ENCODE measurements at regions not wholly inside any gene's neighbourhood (a gene's known extent, or its start where the extent isn't known, plus 50 kb on each side); places are given as distances from the start of the nearest gene placed in this dataset.

DNA sequence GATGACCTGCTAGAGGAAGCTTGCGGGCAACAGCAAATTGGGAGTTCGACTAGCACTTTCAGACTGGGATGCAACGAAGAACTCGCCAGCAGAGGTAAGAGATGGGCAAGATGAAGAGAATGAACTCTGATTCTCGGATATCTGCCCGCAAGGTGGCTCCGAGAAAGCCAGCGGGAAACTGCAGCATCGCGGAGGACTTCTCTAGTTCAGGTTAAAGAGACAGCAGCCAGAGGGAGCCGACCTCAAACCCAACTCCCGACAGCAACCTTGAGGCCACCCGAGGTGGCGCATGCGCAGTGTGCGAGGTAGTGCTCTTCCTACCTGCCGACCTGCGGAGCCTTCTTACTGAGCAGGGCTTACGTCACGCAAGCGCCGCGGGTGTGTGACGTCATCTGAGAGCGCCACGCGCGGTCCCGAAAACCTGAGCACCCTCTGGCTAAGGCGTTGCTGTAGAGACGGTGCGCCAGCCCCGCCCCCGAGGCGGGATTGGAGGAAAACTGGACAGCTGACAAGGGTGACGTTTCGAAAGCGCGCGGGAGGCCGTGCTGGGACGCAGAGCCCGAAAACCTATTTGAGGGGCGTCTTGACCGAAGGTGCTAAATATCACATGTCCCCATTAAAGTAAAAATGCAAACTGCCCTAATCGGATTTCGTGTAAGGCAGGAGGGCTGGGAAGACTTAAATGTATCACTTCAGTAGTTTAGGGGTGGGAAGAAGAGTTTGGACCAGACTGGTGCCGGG, 110.5 kb upstream of the SLC25A33 start (continued):
- TF ChIP-seq ZNF615 (CRISPR knock-in tag; IDR thresholded peaks at IDR 0.05; ENCODE audit: borderline replicate concordance) (no peak; the same call in 1 of the 2 replicates), KLF16 (CRISPR knock-in tag; IDR thresholded peaks at IDR 0.05) (peak in 1 of 2 experiments; percentile 77; a peak in 1 of 4 replicates), ZNF7 (CRISPR knock-in tag; IDR thresholded peaks at IDR 0.05) (no peak), ZNF878 (CRISPR knock-in tag; IDR thresholded peaks at IDR 0.05) (no peak), ZSCAN9 (CRISPR knock-in tag; IDR thresholded peaks at IDR 0.05; ENCODE audit: borderline replicate concordance) (no peak), ZBTB38 (CRISPR knock-in tag; IDR thresholded peaks at IDR 0.05) (no peak; the same call in 1 of the 2 replicates), SP4 (CRISPR knock-in tag; IDR thresholded peaks at IDR 0.05) (peak; percentile 90), YY1 (IDR thresholded peaks at IDR 0.05; ENCODE audit: insufficient read depth, insufficient replicate concordance, low read depth, low read length) (peak; percentile 60), XBP1 (CRISPR knock-in tag; IDR thresholded peaks at IDR 0.05) (0 out of 2 replicates have a peak, but pooled peaks have one; percentile 51), RXRA (CRISPR knock-in tag; IDR thresholded peaks at IDR 0.05) (peak; percentile 81), KLF6 (CRISPR knock-in tag; IDR thresholded peaks at IDR 0.05) (peak; percentile 73; the same call in 1 of the 2 replicates), ZNF331 (CRISPR knock-in tag; IDR thresholded peaks at IDR 0.05) (peak; percentile 86), ONECUT2 (CRISPR knock-in tag; IDR thresholded peaks at IDR 0.05) (no peak), MAFK (conservative IDR thresholded peaks at IDR 0.05 in 1 of 2, IDR thresholded peaks at IDR 0.05 in 1 of 2; ENCODE audit: low read length in 2 of 2) (no peak)
- TF ChIP-seq, protein P1, sequence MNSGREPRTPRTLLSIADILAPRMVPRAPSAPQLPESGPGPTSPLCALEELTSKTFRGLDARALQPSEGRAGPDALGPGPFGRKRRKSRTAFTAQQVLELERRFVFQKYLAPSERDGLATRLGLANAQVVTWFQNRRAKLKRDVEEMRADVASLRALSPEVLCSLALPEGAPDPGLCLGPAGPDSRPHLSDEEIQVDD (CRISPR knock-in tag; IDR thresholded peaks at IDR 0.05; ENCODE audit: borderline replicate concordance): no peak
- TF ChIP-seq, protein P2, sequence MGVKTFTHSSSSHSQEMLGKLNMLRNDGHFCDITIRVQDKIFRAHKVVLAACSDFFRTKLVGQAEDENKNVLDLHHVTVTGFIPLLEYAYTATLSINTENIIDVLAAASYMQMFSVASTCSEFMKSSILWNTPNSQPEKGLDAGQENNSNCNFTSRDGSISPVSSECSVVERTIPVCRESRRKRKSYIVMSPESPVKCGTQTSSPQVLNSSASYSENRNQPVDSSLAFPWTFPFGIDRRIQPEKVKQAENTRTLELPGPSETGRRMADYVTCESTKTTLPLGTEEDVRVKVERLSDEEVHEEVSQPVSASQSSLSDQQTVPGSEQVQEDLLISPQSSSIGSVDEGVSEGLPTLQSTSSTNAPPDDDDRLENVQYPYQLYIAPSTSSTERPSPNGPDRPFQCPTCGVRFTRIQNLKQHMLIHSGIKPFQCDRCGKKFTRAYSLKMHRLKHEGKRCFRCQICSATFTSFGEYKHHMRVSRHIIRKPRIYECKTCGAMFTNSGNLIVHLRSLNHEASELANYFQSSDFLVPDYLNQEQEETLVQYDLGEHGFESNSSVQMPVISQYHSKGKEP (CRISPR knock-in tag; IDR thresholded peaks at IDR 0.05): no peak
- TF ChIP-seq, protein P3, sequence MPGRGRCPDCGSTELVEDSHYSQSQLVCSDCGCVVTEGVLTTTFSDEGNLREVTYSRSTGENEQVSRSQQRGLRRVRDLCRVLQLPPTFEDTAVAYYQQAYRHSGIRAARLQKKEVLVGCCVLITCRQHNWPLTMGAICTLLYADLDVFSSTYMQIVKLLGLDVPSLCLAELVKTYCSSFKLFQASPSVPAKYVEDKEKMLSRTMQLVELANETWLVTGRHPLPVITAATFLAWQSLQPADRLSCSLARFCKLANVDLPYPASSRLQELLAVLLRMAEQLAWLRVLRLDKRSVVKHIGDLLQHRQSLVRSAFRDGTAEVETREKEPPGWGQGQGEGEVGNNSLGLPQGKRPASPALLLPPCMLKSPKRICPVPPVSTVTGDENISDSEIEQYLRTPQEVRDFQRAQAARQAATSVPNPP (CRISPR knock-in tag; IDR thresholded peaks at IDR 0.05): no peak
- TF ChIP-seq, protein P4, sequence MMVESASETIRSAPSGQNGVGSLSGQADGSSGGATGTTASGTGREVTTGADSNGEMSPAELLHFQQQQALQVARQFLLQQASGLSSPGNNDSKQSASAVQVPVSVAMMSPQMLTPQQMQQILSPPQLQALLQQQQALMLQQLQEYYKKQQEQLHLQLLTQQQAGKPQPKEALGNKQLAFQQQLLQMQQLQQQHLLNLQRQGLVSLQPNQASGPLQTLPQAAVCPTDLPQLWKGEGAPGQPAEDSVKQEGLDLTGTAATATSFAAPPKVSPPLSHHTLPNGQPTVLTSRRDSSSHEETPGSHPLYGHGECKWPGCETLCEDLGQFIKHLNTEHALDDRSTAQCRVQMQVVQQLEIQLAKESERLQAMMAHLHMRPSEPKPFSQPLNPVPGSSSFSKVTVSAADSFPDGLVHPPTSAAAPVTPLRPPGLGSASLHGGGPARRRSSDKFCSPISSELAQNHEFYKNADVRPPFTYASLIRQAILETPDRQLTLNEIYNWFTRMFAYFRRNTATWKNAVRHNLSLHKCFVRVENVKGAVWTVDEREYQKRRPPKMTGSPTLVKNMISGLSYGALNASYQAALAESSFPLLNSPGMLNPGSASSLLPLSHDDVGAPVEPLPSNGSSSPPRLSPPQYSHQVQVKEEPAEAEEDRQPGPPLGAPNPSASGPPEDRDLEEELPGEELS (CRISPR knock-in tag; IDR thresholded peaks at IDR 0.05): peak; percentile 25; the same call in 1 of the 2 replicates
- TF ChIP-seq, protein P5, sequence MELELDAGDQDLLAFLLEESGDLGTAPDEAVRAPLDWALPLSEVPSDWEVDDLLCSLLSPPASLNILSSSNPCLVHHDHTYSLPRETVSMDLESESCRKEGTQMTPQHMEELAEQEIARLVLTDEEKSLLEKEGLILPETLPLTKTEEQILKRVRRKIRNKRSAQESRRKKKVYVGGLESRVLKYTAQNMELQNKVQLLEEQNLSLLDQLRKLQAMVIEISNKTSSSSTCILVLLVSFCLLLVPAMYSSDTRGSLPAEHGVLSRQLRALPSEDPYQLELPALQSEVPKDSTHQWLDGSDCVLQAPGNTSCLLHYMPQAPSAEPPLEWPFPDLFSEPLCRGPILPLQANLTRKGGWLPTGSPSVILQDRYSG (CRISPR knock-in tag; IDR thresholded peaks at IDR 0.05): no peak
- TF ChIP-seq, protein P6, sequence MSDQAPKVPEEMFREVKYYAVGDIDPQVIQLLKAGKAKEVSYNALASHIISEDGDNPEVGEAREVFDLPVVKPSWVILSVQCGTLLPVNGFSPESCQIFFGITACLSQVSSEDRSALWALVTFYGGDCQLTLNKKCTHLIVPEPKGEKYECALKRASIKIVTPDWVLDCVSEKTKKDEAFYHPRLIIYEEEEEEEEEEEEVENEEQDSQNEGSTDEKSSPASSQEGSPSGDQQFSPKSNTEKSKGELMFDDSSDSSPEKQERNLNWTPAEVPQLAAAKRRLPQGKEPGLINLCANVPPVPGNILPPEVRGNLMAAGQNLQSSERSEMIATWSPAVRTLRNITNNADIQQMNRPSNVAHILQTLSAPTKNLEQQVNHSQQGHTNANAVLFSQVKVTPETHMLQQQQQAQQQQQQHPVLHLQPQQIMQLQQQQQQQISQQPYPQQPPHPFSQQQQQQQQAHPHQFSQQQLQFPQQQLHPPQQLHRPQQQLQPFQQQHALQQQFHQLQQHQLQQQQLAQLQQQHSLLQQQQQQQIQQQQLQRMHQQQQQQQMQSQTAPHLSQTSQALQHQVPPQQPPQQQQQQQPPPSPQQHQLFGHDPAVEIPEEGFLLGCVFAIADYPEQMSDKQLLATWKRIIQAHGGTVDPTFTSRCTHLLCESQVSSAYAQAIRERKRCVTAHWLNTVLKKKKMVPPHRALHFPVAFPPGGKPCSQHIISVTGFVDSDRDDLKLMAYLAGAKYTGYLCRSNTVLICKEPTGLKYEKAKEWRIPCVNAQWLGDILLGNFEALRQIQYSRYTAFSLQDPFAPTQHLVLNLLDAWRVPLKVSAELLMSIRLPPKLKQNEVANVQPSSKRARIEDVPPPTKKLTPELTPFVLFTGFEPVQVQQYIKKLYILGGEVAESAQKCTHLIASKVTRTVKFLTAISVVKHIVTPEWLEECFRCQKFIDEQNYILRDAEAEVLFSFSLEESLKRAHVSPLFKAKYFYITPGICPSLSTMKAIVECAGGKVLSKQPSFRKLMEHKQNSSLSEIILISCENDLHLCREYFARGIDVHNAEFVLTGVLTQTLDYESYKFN (CRISPR knock-in tag; conservative IDR thresholded peaks at IDR 0.05): peak; percentile 63
